ENCODE measurements at regions not wholly inside any gene's neighbourhood (a gene's known extent, or its start where the extent isn't known, plus 50 kb on each side); places are given as distances from the start of the nearest gene placed in this dataset.

DNA sequence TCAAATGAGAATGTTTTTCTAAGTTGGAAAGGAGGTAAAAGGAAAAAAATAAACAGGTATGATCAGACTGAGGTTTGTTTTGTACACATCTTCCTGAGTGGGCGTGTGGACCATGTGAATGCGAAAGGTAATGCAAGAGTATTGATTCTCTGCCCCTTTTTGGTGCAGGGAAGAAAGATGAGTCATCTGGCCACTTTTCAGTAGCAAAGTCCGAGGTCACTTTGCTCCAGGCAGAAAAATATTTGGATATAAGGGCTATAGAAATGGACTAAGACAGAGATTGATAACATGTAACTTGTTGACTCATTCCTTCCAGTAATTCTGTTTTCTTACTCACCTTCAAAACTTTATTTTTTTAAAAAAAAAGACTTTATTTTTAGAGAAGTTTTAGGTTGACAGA lies 130.5 kb downstream of the DSEL start:
- TF ChIP-seq CTCF (IDR thresholded peaks at IDR 0.05; ENCODE audit: low read depth, low read length, poor library complexity, severe bottlenecking) (no peak), EZH2phosphoT487 (IDR thresholded peaks at IDR 0.05; ENCODE audit: borderline replicate concordance, low read length) (no peak)
